ENCODE measurements at regions not wholly inside any gene's neighbourhood (a gene's known extent, or its start where the extent isn't known, plus 50 kb on each side); places are given as distances from the start of the nearest gene placed in this dataset.

GRCh38 chr5:173804579-173804978 is 83.6 kb upstream of the CPEB4 start:
- Histone ChIP-seq H3K27ac (ENCODE audit: extremely low read depth, low read depth, low read length) (no peak overlapping the region), H3K36me3 (ENCODE audit: control insufficient read depth, insufficient read depth, low read length) (no peaks in the 10 kb centered on the region), H3K9me1 (ENCODE audit: control insufficient read depth, insufficient read depth, low read length) (no peaks in the 10 kb centered on the region), H4K20me1 (replicated peaks; ENCODE audit: control insufficient read depth, insufficient read depth, low read length) (no peaks in the 10 kb centered on the region), H3K9me3 (replicated peaks; ENCODE audit: control insufficient read depth, insufficient read depth, low read depth, low read length) (peaks cover 5% of the 10 kb centered on the region; the same call in 1 of the 2 replicates), H3K79me2 (ENCODE audit: control insufficient read depth, insufficient read depth, low read length) (no peaks in the 10 kb centered on the region), H3K9ac (ENCODE audit: insufficient read depth in 1 of 2, low read depth in 2 of 2, low read length in 2 of 2) (no peak overlapping the region), H3K4me3 (no peak overlapping the region), H3K4me2 (ENCODE audit: insufficient read depth, low read length) (no peak overlapping the region), H3K27me3 (ENCODE audit: control insufficient read depth in 2 of 2, insufficient read depth in 2 of 2, low read length in 2 of 2) (no peaks in the 10 kb centered on the region), H3K4me1 (replicated peaks in 1 of 2; ENCODE audit: control insufficient read depth in 2 of 2, insufficient read depth in 2 of 2, low read length in 2 of 2) (peaks cover 15 to 27% of the 10 kb centered on the region in 2 experiments), H2AFZ (ENCODE audit: low read depth, low read length) (no peak overlapping the region)
- no peak for FAIRE-seq
- no peak for ATAC-seq
- CTCF ChIA-PET (ENCODE audit: low intra/inter-chr PET ratio) = no interaction called here
- no peak for DNase-seq (ENCODE audit: extremely low read depth in 1 of 4, low spot score in 3 of 4)
- intact Hi-C loops (cut with micrococcal nuclease) = no loop called here
- POLR2A ChIA-PET = no interaction called here
- in situ Hi-C loops (cut with MboI) = no loop called here
- BruUV-seq (replicated peaks) = no TSS peak
- WGBS (ENCODE audit: insufficient coverage, low coverage, missing lambda C conversion rate) = 53% methylated on average over 7 of the region's 7 CpGs
- TF ChIP-seq TAF1 (IDR thresholded peaks at IDR 0.05; ENCODE audit: control insufficient read depth, extremely low read depth, insufficient read depth, low read length, severe bottlenecking) = no peak
- no peak for TF ChIP-seq ZBTB34 (CRISPR knock-in tag; IDR thresholded peaks at IDR 0.05)
- TF ChIP-seq ZNF146 (CRISPR knock-in tag; IDR thresholded peaks at IDR 0.05; ENCODE audit: unreplicated experiment) = peak; percentile 91
- TF ChIP-seq, protein P1, sequence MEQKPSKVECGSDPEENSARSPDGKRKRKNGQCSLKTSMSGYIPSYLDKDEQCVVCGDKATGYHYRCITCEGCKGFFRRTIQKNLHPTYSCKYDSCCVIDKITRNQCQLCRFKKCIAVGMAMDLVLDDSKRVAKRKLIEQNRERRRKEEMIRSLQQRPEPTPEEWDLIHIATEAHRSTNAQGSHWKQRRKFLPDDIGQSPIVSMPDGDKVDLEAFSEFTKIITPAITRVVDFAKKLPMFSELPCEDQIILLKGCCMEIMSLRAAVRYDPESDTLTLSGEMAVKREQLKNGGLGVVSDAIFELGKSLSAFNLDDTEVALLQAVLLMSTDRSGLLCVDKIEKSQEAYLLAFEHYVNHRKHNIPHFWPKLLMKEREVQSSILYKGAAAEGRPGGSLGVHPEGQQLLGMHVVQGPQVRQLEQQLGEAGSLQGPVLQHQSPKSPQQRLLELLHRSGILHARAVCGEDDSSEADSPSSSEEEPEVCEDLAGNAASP (IDR thresholded peaks at IDR 0.05) = no peak
- TF ChIP-seq EHMT2 (IDR thresholded peaks at IDR 0.05) = no peak
- no peak for TF ChIP-seq NFE2L1 (tag; IDR thresholded peaks at IDR 0.05; ENCODE audit: borderline replicate concordance, low read depth)
- TF ChIP-seq PHTF2 (CRISPR knock-in tag; IDR thresholded peaks at IDR 0.05) = no peak
- TF ChIP-seq ADNP (tag; IDR thresholded peaks at IDR 0.05) = 0 out of 2 replicates have a peak, but pooled peaks have one; percentile 27
- no peak for TF ChIP-seq MYNN (IDR thresholded peaks at IDR 0.05)
- no peak for TF ChIP-seq MYNN (CRISPR knock-in tag; IDR thresholded peaks at IDR 0.05)
- no peak for TF ChIP-seq TBP (optimal IDR thresholded peaks at IDR 0.05; ENCODE audit: low read depth, low read length)
- TF ChIP-seq CAMTA2 (CRISPR knock-in tag; conservative IDR thresholded peaks at IDR 0.05) = no peak
- no peak for TF ChIP-seq ZNF699 (CRISPR knock-in tag; IDR thresholded peaks at IDR 0.05; ENCODE audit: insufficient replicate concordance)
- no peak for TF ChIP-seq IFI16 (CRISPR knock-in tag; IDR thresholded peaks at IDR 0.05)
- TF ChIP-seq ZNF23 (CRISPR knock-in tag; IDR thresholded peaks at IDR 0.05) = no peak
- TF ChIP-seq ESRRB (CRISPR knock-in tag; IDR thresholded peaks at IDR 0.05; ENCODE audit: borderline replicate concordance) = no peak
- TF ChIP-seq ZNF584 (CRISPR knock-in tag; IDR thresholded peaks at IDR 0.05; ENCODE audit: low read depth) = no peak
- TF ChIP-seq ATF1 (CRISPR knock-in tag; IDR thresholded peaks at IDR 0.05) = no peak
- no peak for TF ChIP-seq ATF1 (tag; IDR thresholded peaks at IDR 0.05)
- TF ChIP-seq L3MBTL2 (IDR thresholded peaks at IDR 0.05) = no peak
- no peak for TF ChIP-seq JUN (IDR thresholded peaks at IDR 0.05; ENCODE audit: borderline replicate concordance, low read depth, low read length)
- TF ChIP-seq JUN (CRISPR knock-in tag; IDR thresholded peaks at IDR 0.05; ENCODE audit: borderline replicate concordance) = no peak
- no peak for TF ChIP-seq SRSF1 (IDR thresholded peaks at IDR 0.05; ENCODE audit: low read depth, low read length)
- TF ChIP-seq RBM25 (IDR thresholded peaks at IDR 0.05; ENCODE audit: low read depth, low read length, severe bottlenecking) = peak; percentile 73
- TF ChIP-seq CBX3 (IDR thresholded peaks at IDR 0.05; ENCODE audit: borderline replicate concordance in 1 of 2, low read length in 2 of 2) = 0 out of 3 replicates have a peak, but pooled peaks of 1 of the 2 experiments have one; percentile 37

All from K562 (cell line).